Endothelial cell of umbilical vein (primary cell): ENCODE measurements at regions not wholly inside any gene's neighbourhood (a gene's known extent, or its start where the extent isn't known, plus 50 kb on each side); places are given as distances from the start of the nearest gene placed in this dataset.

Experiments
- BruUV-seq: library from RNA; stranded (reverse); fragments of 400-500 nt; replicated peaks from 2 replicates; lab custom pipeline; 2021; lab: Mats Ljungman, UMichigan
- CTCF ChIA-PET: fragments of 300-600, 350-600 bp; sonication (Branson Sonifier 250); formaldehyde crosslinking; loops from one replicate; lab custom pipeline; 2021; ENCODE audit warnings: antibody characterized with exemption, inconsistent platforms; lab: Charles Lee
- POLR2A ChIA-PET: fragments of 300-600, 350-600 bp; sonication (Branson Sonifier 250); formaldehyde crosslinking; loops from one replicate; lab custom pipeline; 2021; ENCODE audit warnings: antibody characterized with exemption, inconsistent platforms; lab: Charles Lee
- DNase-seq: peaks from one replicate; pipeline ENCODE4 v3.0.0-alpha.2; 2011; ENCODE audit warnings: low read depth, low spot score
- FAIRE-seq: peaks from 2 replicates; lab custom pipeline; 2011; peaks lifted over from hg19 to GRCh38; lab: Jason Lieb, UNC
- H2AFZ ChIP-seq: 2 replicates; pipeline ENCODE4 v1.6.0; 2012; ENCODE audit warnings: low read depth, low read length, control low read depth, inconsistent platforms
- H3K27ac ChIP-seq: 2 replicates; pipeline ENCODE4 v1.5.1; 2011; ENCODE audit warnings: low read depth, mild to moderate bottlenecking, control low read depth, low read length, moderate library complexity; ENCODE audit not compliant: insufficient read depth
- H3K27me3 ChIP-seq, 2 experiments: 2 replicates each; pipeline versions ENCODE4 v1.6.0 to v1.6.1; 2011; ENCODE audit warnings: low read length in 2 of 2, mixed read lengths in 1 of 2; ENCODE audit not compliant: control insufficient read depth in 2 of 2, insufficient read depth in 2 of 2
- H3K36me3 ChIP-seq, 2 experiments: 2 replicates in 1 of 2; 3 replicates in 1 of 2; pipeline ENCODE4 v1.5.1; 2011; ENCODE audit warnings: low read length in 2 of 2, mild to moderate bottlenecking in 1 of 2, moderate library complexity in 1 of 2; ENCODE audit not compliant: control insufficient read depth in 2 of 2, insufficient read depth in 2 of 2; ENCODE audit errors: extremely low read depth in 1 of 2
- H3K4me1 ChIP-seq: 3 replicates; pipeline ENCODE4 v1.5.1; 2011; ENCODE audit warnings: mild to moderate bottlenecking, low read length; ENCODE audit not compliant: control insufficient read depth, insufficient read depth; ENCODE audit errors: extremely low read depth
- H3K4me2 ChIP-seq: 2 replicates; pipeline ENCODE4 v1.6.1; 2011; ENCODE audit warnings: low read length, control low read depth, mixed read lengths; ENCODE audit not compliant: insufficient read depth
- H3K4me3 ChIP-seq, 3 experiments: fragments of 200-600 bp in 1 of 3; sonication (generic), shearing (Covaris generic) in 1 of 3; replicated peaks in 1 of 3; 2 replicates each; pipeline ENCODE4 v1.5.1; 2011 to 2016; ENCODE audit warnings: control low read depth in 3 of 3, low read length in 3 of 3, mild to moderate bottlenecking in 2 of 3, inconsistent platforms in 1 of 3, low read depth in 1 of 3, moderate library complexity in 1 of 3; ENCODE audit not compliant: insufficient read depth in 1 of 3
- H3K79me2 ChIP-seq: 2 replicates; pipeline ENCODE4 v1.6.0; 2012; ENCODE audit warnings: low read length, inconsistent platforms; ENCODE audit not compliant: control insufficient read depth, insufficient read depth
- H3K9ac ChIP-seq: replicated peaks from 2 replicates; pipeline ENCODE3; 2011; ENCODE audit warnings: low read length, control low read depth; ENCODE audit not compliant: insufficient read depth; ENCODE audit errors: extremely low read depth
- H3K9me1 ChIP-seq: replicated peaks from 3 replicates; pipeline ENCODE4 v1.6.0; 2011; ENCODE audit warnings: mild to moderate bottlenecking, low read length; ENCODE audit not compliant: control insufficient read depth, insufficient read depth; ENCODE audit errors: extremely low read depth
- H3K9me3 ChIP-seq: replicated peaks from 2 replicates; pipeline ENCODE4 v1.5.1; 2012; ENCODE audit warnings: low read length, inconsistent platforms; ENCODE audit not compliant: control insufficient read depth, insufficient read depth
- H4K20me1 ChIP-seq: replicated peaks from 2 replicates; pipeline ENCODE3; 2011; ENCODE audit warnings: mild to moderate bottlenecking, low read length; ENCODE audit not compliant: control insufficient read depth, insufficient read depth; ENCODE audit errors: extremely low read depth
- CTCF ChIP-seq, 2 donors: IDR thresholded peaks; 1 replicate in 1 of 2; 2 replicates in 1 of 2; pipeline ENCODE4 v1.5.1; 2011; ENCODE audit warnings: low read length in 2 of 2, mild to moderate bottlenecking in 2 of 2, moderate library complexity in 2 of 2, control low read depth in 1 of 2, inconsistent platforms in 1 of 2, low read depth in 1 of 2; ENCODE audit not compliant: insufficient read depth in 1 of 2; ENCODE audit errors: extremely low read depth in 1 of 2
- EZH2 ChIP-seq: IDR thresholded peaks from 2 replicates; pipeline ENCODE4 v1.6.1; 2012; ENCODE audit warnings: borderline replicate concordance, low read depth, mild to moderate bottlenecking, moderate library complexity, low read length, inconsistent platforms; ENCODE audit not compliant: severe bottlenecking
- FOS ChIP-seq: IDR thresholded peaks from 2 replicates; pipeline ENCODE4 v1.6.1; 2011; ENCODE audit warnings: mild to moderate bottlenecking, low read length, moderate library complexity, borderline replicate concordance; ENCODE audit not compliant: insufficient read depth
- GATA2 ChIP-seq: IDR thresholded peaks from 2 replicates; pipeline ENCODE4 v1.7.0; 2011; ENCODE audit warnings: low read depth, mild to moderate bottlenecking, moderate library complexity, mixed read lengths, low read length; ENCODE audit not compliant: insufficient read length, insufficient read depth
- JUN ChIP-seq: IDR thresholded peaks from 2 replicates; pipeline ENCODE4 v1.6.1; 2011; ENCODE audit warnings: borderline replicate concordance, low read depth; ENCODE audit not compliant: insufficient read length, insufficient read depth
- MAX ChIP-seq: IDR thresholded peaks from 2 replicates; pipeline ENCODE4 v1.6.1; 2011; ENCODE audit not compliant: insufficient read depth, insufficient read length
- MYC ChIP-seq: IDR thresholded peaks from one replicate; pipeline ENCODE4 v1.6.1; 2011; ENCODE audit warnings: mild to moderate bottlenecking, low read depth, low read length
- POLR2A ChIP-seq: IDR thresholded peaks from 2 replicates; pipeline ENCODE4 v1.6.1; 2012; ENCODE audit warnings: low read depth, mild to moderate bottlenecking, control low read depth, low read length
- POLR2AphosphoS5 ChIP-seq: IDR thresholded peaks from 2 replicates; pipeline ENCODE4 v1.6.1; 2012; ENCODE audit warnings: low read depth, mild to moderate bottlenecking, control low read depth, low read length, moderate library complexity; ENCODE audit not compliant: insufficient read depth
- dilution Hi-C: fragments of 300-500 bp; cut with MboI; formaldehyde crosslinking; loops from one replicate; pipeline ENCODE4 v1.15.0; 2019; ENCODE audit warnings: low sequenced_read_pairs; ENCODE audit not compliant: extremely low pct_ligation_motif_present
- intact Hi-C: fragments of 100-400 bp; cut with micrococcal nuclease; formaldehyde crosslinking; loops from one replicate; pipeline ENCODE4 v1.10.0; 2022

GRCh38 chr4:26141911-26142638 is 178.7 kb upstream of the RBPJ start:
- H3K27me3 ChIP-seq = no peaks in the 10 kb centered on the region
- no peaks in the 10 kb centered on the region for H3K36me3 ChIP-seq
- no peaks in the 10 kb centered on the region for H4K20me1 ChIP-seq
- intact Hi-C loops (no loop called here), dilution Hi-C loops (no loop called here)
- no peaks in the 10 kb centered on the region for H3K9me1 ChIP-seq
- POLR2A ChIA-PET = no interaction called here
- H2AFZ ChIP-seq = no peak overlapping the region
- H3K4me1 ChIP-seq = no peaks in the 10 kb centered on the region
- no peaks in the 10 kb centered on the region for H3K79me2 ChIP-seq
- no peak for FAIRE-seq
- TF ChIP-seq GATA2 (no peak), MYC (no peak), CTCF (IDR thresholded peaks at IDR 0.05; ENCODE audit: extremely low read depth in 1 of 2, insufficient read depth in 1 of 2, low read depth in 1 of 2, low read length in 2 of 2) (no peak), EZH2 (no peak), FOS (no peak), MAX (no peak), JUN (no peak), POLR2A (no peak), POLR2AphosphoS5 (no peak)
- no TSS peak for BruUV-seq
- H3K27ac ChIP-seq = no peak overlapping the region
- no peaks in the 10 kb centered on the region for H3K9me3 ChIP-seq
- CTCF ChIA-PET = no interaction called here
- no peak overlapping the region for H3K9ac ChIP-seq
- H3K4me3 ChIP-seq = no peak overlapping the region
- H3K4me2 ChIP-seq = no peak overlapping the region
- DNase-seq = no peak
